GM18951 (cell line): ENCODE measurements at regions not wholly inside any gene's neighbourhood (a gene's known extent, or its start where the extent isn't known, plus 50 kb on each side); places are given as distances from the start of the nearest gene placed in this dataset.
"Not testable (repeated sequence)": the region's sequence is repeated elsewhere in the genome, so short reads cannot be mapped to it uniquely, and the experiment has no call there.

Experiments
- POLR2A ChIP-seq: IDR thresholded peaks from 4 replicates; pipeline ENCODE4 v1.6.1; 2011; ENCODE audit warnings: mild to moderate bottlenecking; ENCODE audit not compliant: insufficient read length, insufficient read depth; ENCODE audit errors: extremely low read depth
- in situ Hi-C: fragments of 300-500 bp; cut with MboI; formaldehyde crosslinking; loops from one replicate; pipeline ENCODE4 v1.12.0; 2022; ENCODE audit warnings: low sequenced_read_pairs, mixed read lengths, inconsistent platforms; ENCODE audit not compliant: unreplicated experiment

- in situ Hi-C loops, result no loop called here
- TF ChIP-seq POLR2A, result no peak
Observed at GRCh38 chr12:131364903-131365820, 345.7 kb upstream of the SFSWAP start.

DNA sequence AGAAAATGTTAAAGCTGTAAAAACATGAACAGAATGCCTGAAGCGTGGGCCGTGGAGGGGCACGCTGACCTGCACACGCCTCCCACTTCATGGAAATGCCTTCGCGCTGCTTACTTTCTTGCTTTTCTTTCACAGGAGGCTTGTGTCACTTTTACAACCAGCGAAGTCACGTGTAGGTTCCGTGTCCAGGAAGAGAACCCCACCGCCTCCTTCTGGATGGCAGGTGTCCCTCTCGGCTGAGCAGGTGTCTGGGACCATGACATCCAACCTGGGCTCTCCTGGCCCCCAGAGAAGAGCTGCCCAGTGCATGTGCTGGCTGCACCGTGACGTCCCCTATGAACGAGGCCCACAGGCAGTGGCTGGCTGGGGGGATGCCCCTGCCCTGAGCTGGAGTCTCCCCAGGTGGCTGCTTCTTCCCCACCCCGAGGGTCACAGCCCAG lies 345.0 kb upstream of the SFSWAP start:
- in situ Hi-C loops, result no loop called here
- TF ChIP-seq POLR2A, result no peak

DNA sequence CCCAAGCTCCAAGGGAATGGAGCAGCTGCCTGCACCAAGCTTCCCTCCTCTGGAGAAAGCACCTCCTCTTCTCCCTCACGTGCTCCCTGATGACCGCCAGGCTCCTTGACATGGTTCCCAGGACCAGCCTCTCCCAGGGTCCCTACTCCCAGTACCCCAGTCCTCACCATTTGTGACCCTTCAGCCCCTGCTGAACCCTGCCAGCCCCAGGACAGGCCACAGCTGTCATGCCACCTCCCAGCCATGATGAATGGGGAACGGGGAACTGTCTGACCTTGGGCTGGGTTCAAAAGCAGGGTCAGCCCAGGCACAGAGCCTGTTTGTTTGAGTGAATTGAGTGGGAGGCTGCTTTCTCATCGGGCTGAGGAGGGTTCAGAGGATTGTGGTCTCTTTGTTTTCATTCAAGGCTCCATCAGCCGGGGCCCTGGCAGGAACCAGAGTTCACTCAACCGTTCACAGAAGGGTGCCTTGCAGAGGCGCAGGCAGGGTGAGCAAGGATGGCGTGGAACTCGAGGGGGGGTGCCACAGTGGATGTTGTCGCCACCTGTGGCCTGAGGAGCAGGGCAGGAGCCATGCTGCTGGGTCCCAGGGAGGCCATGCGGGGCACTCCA lies 344.5 kb upstream of the SFSWAP start:
- in situ Hi-C loops, result no loop called here
- no peak for TF ChIP-seq POLR2A

GRCh38 chr12:131367067-131367982 lies 343.6 kb upstream of the SFSWAP start:
- in situ Hi-C loops, result not testable (repeated sequence)

- no peak for TF ChIP-seq POLR2A
- in situ Hi-C loops, result no loop called here
Observed at GRCh38 chr12:131367983-131368667, 342.8 kb upstream of the SFSWAP start.

GRCh38 chr12:131368668-131369071 lies 342.2 kb upstream of the SFSWAP start:
- no peak for TF ChIP-seq POLR2A
- in situ Hi-C loops, result no loop called here

GRCh38 chr12:131369094-131369845 lies 341.6 kb upstream of the SFSWAP start:
- TF ChIP-seq POLR2A, result no peak
- in situ Hi-C loops, result no loop called here

GRCh38 chr12:131370321-131370720 lies 340.6 kb upstream of the SFSWAP start:
- no peak for TF ChIP-seq POLR2A
- in situ Hi-C loops, result no loop called here

- in situ Hi-C loops, result no loop called here
Observed at GRCh38 chr12:131370791-131371347, 340.0 kb upstream of the SFSWAP start.

DNA sequence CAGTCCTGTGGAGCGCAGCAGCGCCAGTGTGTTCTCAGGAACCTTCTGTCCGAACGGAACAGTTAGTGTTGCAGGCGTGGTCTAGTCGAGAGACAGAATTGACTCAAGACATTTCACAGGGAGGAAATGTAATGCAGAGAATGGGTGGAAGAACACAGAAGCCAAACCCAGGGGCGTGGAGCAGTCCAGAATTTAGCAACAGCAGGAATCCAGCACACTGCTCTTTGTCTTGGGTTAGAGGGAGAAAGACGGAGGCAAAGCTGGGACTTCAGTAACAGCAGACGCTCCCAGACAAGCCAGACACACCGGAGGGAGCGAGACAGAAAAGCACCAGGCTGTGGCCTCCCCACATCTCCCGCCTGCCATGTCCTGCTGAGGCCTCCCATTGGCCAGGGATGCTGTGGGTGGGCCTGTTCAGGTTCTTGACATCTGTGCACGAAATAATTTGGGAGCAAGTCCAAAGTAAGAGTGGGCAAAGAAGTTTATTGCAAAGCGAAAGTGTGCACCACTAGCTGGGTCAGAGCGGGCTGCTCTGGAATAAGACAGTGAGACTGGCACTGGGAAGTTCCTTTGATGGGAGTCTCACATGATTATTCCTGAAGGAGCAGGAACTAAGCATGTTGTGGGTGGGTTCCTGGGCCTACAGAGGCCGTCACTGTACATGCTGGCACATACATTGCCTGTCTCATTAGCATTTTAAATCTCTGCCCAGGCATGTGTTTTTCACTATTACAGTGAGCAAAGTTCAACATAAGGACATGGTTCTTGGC lies 339.3 kb upstream of the SFSWAP start:
- in situ Hi-C loops, result no loop called here
- no peak for TF ChIP-seq POLR2A

More at GRCh38 chr12:131370791-131371347, 340.0 kb upstream of the SFSWAP start:
- TF ChIP-seq POLR2A, result no peak

DNA sequence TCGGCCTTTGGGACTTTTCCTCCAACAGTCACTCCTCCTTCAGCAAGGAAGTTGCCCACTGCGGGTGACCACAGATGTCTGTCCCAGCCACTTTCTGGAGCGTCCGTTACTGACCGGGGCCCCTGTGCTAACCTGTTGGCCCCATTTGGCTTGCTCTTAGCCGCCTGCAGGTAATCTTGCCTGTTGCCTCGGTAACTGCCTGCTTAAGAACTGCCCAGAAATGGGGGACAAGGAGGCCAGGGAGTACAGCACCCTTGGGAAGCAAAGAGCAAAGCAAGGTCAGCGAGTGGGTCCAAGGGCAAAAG lies 338.8 kb upstream of the SFSWAP start:
- in situ Hi-C loops, result no loop called here
- TF ChIP-seq POLR2A, result no peak
